Endodermal cell (in vitro differentiated cells): ENCODE measurements at regions not wholly inside any gene's neighbourhood (a gene's known extent, or its start where the extent isn't known, plus 50 kb on each side); places are given as distances from the start of the nearest gene placed in this dataset.

Source experiments
- DNase-seq: peaks from one replicate; pipeline ENCODE4 v3.0.0-alpha.2; 2017
- H3K27ac ChIP-seq: 2 replicates; pipeline ENCODE4 v1.5.1; 2013; ENCODE audit warnings: mild to moderate bottlenecking, low read depth, low read length, moderate library complexity
- H3K27me3 ChIP-seq: 2 replicates; pipeline ENCODE4 v1.6.1; 2013; ENCODE audit warnings: mild to moderate bottlenecking, low read length, moderate library complexity; ENCODE audit not compliant: insufficient read depth, control insufficient read depth, poor library complexity, severe bottlenecking
- H3K36me3 ChIP-seq: 2 replicates; pipeline ENCODE4 v1.7.0; 2013; ENCODE audit warnings: mild to moderate bottlenecking, low read length, moderate library complexity; ENCODE audit not compliant: control insufficient read depth, insufficient read depth
- H3K4me1 ChIP-seq: one replicate; pipeline ENCODE4 v1.7.0; 2013; ENCODE audit warnings: low read length; ENCODE audit not compliant: control insufficient read depth, insufficient read depth
- H3K4me3 ChIP-seq: 2 replicates; pipeline ENCODE4 v1.5.1; 2013; ENCODE audit warnings: mild to moderate bottlenecking, low read length, moderate library complexity
- H3K9ac ChIP-seq: 2 replicates; pipeline ENCODE4 v1.6.1; 2013; ENCODE audit warnings: mild to moderate bottlenecking, low read length, moderate library complexity; ENCODE audit not compliant: poor library complexity, severe bottlenecking; ENCODE audit errors: extremely low read depth
- H3K9me3 ChIP-seq: 2 replicates; pipeline ENCODE4 v1.6.1; 2013; ENCODE audit warnings: mild to moderate bottlenecking, low read length, moderate library complexity; ENCODE audit not compliant: control insufficient read depth
- H3K27ac Mint-ChIP-seq: 2 replicates; pipeline ENCODE4 v1.8.0; 2020; ENCODE audit warnings: mixed read lengths
- H3K27me3 Mint-ChIP-seq: 2 replicates; pipeline ENCODE4 v1.8.0; 2021; ENCODE audit warnings: mild to moderate bottlenecking, mixed read lengths; ENCODE audit not compliant: insufficient read depth
- H3K36me3 Mint-ChIP-seq: 2 replicates; pipeline ENCODE4 v1.8.0; 2020; ENCODE audit warnings: low read depth, mixed read lengths
- H3K4me1 Mint-ChIP-seq: 2 replicates; pipeline ENCODE4 v1.8.0; 2020; ENCODE audit warnings: mixed read lengths
- H3K4me3 Mint-ChIP-seq: 2 replicates; pipeline ENCODE4 v1.8.0; 2020; ENCODE audit warnings: mild to moderate bottlenecking, moderate library complexity, mixed read lengths
- H3K9me3 Mint-ChIP-seq: 2 replicates; pipeline ENCODE4 v1.8.0; 2020; ENCODE audit warnings: mild to moderate bottlenecking, mixed read lengths
- CTCF ChIP-seq: fragments of 200-600 bp; sonication (generic); conservative IDR thresholded peaks from 2 replicates; pipeline ENCODE4 v1.5.0; 2021; ENCODE audit warnings: antibody characterized with exemption, mild to moderate bottlenecking
- WGBS, 2 experiments: methylation state at CpG; one replicate each; pipeline versions ENCODE4 v1.1.5 to v1.1.7; 2013; ENCODE audit warnings: missing lambda C conversion rate in 2 of 2, mixed read lengths in 1 of 2; ENCODE audit not compliant: insufficient coverage in 1 of 2, insufficient read length in 1 of 2; 5-methylcytosine and 5-hydroxymethylcytosine counted together

GRCh38 chr14:65296402-65296801 lies 116.1 kb upstream of the FUT8 start:
- no peaks in the 10 kb centered on the region for H3K4me1 ChIP-seq
- no peak for TF ChIP-seq CTCF
- Mint-ChIP-seq H3K27me3 (no peaks in the 10 kb centered on the region), H3K27ac (no peak overlapping the region), H3K9me3 (no peaks in the 10 kb centered on the region), H3K4me1 (peaks cover 21% of the 10 kb centered on the region), H3K36me3 (no peaks in the 10 kb centered on the region), H3K4me3 (no peak overlapping the region)
- no peak overlapping the region for H3K4me3 ChIP-seq
- no peak overlapping the region for H3K27ac ChIP-seq
- no peak for DNase-seq
- no peaks in the 10 kb centered on the region for H3K9me3 ChIP-seq
- H3K36me3 ChIP-seq: no peaks in the 10 kb centered on the region
- H3K9ac ChIP-seq: no peak overlapping the region
- H3K27me3 ChIP-seq: no peaks in the 10 kb centered on the region

GRCh38 chr14:65296876-65297275 lies 115.7 kb upstream of the FUT8 start:
- Mint-ChIP-seq H3K27me3 (no peaks in the 10 kb centered on the region), H3K36me3 (no peaks in the 10 kb centered on the region), H3K4me1 (peaks cover 24% of the 10 kb centered on the region), H3K27ac (no peak overlapping the region), H3K9me3 (no peaks in the 10 kb centered on the region), H3K4me3 (no peak overlapping the region)
- H3K36me3 ChIP-seq: no peaks in the 10 kb centered on the region
- no peaks in the 10 kb centered on the region for H3K27me3 ChIP-seq
- no peak overlapping the region for H3K4me3 ChIP-seq
- no peaks in the 10 kb centered on the region for H3K9me3 ChIP-seq
- no peak overlapping the region for H3K27ac ChIP-seq
- 95% methylated on average over 3 to 4 of the region's 4 CpGs for WGBS, 2 experiments
- TF ChIP-seq CTCF: no peak
- DNase-seq: no peak
- peaks cover 3% of the 10 kb centered on the region for H3K4me1 ChIP-seq
- H3K9ac ChIP-seq: no peak overlapping the region

GRCh38 chr14:65297744-65298143 lies 114.8 kb upstream of the FUT8 start:
- DNase-seq: no peak
- Histone ChIP-seq H3K27ac (no peak overlapping the region), H3K4me1 (peaks cover 12% of the 10 kb centered on the region), H3K36me3 (no peaks in the 10 kb centered on the region), H3K9me3 (no peaks in the 10 kb centered on the region), H3K9ac (no peak overlapping the region), H3K4me3 (no peak overlapping the region), H3K27me3 (no peaks in the 10 kb centered on the region)
- WGBS, 2 experiments: 89 to 90% methylated on average over 5 of the region's 5 CpGs
- H3K27me3 Mint-ChIP-seq: no peaks in the 10 kb centered on the region
- H3K9me3 Mint-ChIP-seq: no peaks in the 10 kb centered on the region
- H3K27ac Mint-ChIP-seq: no peak overlapping the region
- no peaks in the 10 kb centered on the region for H3K36me3 Mint-ChIP-seq
- no peak for TF ChIP-seq CTCF
- H3K4me1 Mint-ChIP-seq: peaks cover 33% of the 10 kb centered on the region
- no peak overlapping the region for H3K4me3 Mint-ChIP-seq
